ENCODE measurements at regions not wholly inside any gene's neighbourhood (a gene's known extent, or its start where the extent isn't known, plus 50 kb on each side); places are given as distances from the start of the nearest gene placed in this dataset.

GRCh38 chr5:25181249-25181648 lies 536.5 kb upstream of the CDH10 start:
- no peak for TF ChIP-seq EZH2 (IDR thresholded peaks at IDR 0.05)
- no peak for TF ChIP-seq POLR2AphosphoS5 (IDR thresholded peaks at IDR 0.05; ENCODE audit: borderline replicate concordance, low read depth, low read length)

Data from SK-N-MC (cell line).